ENCODE measurements at regions not wholly inside any gene's neighbourhood (a gene's known extent, or its start where the extent isn't known, plus 50 kb on each side); places are given as distances from the start of the nearest gene placed in this dataset.

DNA sequence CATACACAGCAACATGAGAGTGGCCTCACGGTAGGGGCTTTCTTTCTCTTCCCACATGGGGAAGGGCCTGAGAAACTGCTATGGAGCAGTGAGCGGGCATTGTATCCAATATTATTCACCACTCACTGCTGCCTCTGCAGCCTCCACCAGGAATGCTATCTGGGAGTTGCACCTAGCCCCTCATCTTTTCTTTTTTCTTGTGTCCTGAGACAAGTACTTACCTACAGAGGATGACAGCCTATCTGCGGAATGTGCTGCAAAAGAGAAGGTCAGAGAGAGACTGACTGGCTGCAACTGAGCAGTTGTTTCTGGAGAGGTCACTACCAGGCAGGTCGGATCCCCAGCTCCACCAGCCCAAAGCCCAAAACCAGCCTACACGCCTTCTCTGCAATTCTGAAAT, 52.1 kb upstream of the HTATIP2 start:
- FAIRE-seq: no peak
- TF ChIP-seq, protein P1, sequence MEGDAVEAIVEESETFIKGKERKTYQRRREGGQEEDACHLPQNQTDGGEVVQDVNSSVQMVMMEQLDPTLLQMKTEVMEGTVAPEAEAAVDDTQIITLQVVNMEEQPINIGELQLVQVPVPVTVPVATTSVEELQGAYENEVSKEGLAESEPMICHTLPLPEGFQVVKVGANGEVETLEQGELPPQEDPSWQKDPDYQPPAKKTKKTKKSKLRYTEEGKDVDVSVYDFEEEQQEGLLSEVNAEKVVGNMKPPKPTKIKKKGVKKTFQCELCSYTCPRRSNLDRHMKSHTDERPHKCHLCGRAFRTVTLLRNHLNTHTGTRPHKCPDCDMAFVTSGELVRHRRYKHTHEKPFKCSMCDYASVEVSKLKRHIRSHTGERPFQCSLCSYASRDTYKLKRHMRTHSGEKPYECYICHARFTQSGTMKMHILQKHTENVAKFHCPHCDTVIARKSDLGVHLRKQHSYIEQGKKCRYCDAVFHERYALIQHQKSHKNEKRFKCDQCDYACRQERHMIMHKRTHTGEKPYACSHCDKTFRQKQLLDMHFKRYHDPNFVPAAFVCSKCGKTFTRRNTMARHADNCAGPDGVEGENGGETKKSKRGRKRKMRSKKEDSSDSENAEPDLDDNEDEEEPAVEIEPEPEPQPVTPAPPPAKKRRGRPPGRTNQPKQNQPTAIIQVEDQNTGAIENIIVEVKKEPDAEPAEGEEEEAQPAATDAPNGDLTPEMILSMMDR (IDR thresholded peaks at IDR 0.05; ENCODE audit: insufficient read depth, missing control alignments): no peak

DNA sequence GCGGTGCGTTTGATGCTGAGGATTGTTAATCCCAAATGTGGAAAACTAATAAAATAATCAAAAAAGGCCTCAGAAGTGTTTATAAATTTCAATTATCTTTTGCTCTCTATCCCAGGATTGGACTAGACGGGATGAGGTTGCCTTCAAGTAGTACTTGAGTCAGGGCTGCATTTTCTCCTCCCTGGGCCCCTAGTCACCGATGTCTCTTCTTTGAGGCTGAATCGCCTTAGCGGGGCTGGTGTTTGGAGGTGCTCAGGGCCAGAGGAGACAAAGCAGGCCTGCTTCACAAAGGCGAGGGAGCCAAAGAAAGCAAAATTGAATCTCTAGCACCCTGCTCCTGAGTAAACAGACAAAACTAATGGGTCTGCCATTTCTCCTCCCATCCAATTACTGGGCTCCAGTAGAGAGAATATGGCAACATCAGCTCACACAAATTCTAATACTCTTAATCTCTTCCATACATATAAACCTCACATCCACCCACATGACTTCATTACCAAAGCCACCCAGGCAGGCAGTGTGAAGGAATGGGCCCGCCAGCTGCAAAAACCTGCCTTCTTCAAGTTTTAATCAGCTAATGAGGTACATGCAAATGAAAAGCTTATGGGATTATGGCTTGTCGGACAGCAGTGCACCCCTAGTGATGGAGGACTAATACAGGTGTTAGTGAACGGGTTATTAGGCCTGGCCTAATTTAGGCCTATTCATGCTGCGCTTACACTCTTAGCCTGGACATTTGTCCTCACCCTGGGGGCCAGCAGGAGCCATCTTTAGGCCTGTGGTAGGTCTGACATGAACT, 52.7 kb upstream of the HTATIP2 start:
- FAIRE-seq: peak; percentile 73
- DNase-seq (ENCODE audit: insufficient read length, low spot score): peak; percentile 28
- TF ChIP-seq, protein P1 (IDR thresholded peaks at IDR 0.05; ENCODE audit: insufficient read depth, missing control alignments): no peak

More for the DNA sequence above, 52.1 kb upstream of the HTATIP2 start:
- DNase-seq (ENCODE audit: insufficient read length, low spot score): no peak

DNA sequence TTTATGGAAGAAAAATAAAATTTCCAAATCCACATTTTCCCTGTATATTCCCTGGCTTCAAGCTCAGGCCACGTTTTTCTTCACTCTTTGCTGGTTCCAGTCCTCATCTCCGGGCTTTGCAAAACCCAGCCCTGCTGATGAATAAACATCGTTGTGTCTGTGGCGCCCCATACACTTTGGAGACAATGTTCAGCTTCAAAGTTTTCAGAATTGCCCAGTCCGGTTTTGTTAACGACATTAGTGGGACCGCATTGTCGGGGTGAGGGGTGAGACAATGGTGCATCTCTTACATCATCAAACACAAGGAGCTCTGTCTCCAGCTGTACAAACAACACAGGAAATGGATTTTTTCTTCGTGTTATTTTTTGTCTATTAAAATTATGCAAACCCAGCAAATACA, 53.4 kb upstream of the HTATIP2 start:
- DNase-seq (ENCODE audit: insufficient read length, low spot score): no peak

DNA sequence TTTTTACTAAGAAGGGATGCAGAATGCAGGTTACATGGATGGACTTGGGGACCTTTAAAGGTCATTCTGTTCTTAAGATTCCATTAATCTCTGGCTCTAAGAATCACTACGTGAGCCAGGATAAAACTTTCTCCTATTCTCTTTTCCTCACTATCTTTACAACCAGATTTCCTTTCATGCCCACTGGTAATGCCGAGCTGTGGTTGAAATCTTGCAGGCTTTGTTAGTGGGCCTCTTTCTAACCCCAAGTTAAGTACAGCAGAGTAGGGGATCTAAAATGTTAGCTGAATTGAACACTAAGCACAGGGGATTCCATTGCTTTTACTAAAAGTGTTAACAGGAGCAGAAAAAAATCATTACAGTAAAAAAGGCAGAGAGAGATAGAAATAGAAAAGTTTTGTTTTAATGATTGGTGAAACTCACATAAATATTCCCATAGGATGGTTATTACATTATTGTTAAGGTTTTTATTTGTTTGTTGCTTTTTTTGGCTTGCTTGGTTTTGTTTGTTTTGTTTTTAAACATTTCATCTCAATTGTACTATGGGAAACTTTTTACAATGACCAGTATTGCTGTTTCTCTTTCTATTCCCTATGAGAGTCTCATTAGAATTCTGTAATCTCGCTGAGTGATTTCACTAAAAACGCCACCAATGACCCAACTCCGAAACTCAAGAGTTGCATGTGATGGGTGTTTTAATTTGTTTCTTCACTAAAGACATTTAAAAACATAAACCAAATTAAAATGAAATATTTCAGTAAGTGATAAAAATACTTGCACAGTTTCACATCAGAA, 54.1 kb upstream of the HTATIP2 start:
- TF ChIP-seq, protein P1 (IDR thresholded peaks at IDR 0.05; ENCODE audit: insufficient read depth, missing control alignments): no peak
- DNase-seq (ENCODE audit: insufficient read length, low spot score) (no peak), FAIRE-seq (no peak)

More for the DNA sequence above, 53.4 kb upstream of the HTATIP2 start:
- TF ChIP-seq, protein P1 (IDR thresholded peaks at IDR 0.05; ENCODE audit: insufficient read depth, missing control alignments): no peak
- FAIRE-seq: no peak

DNA sequence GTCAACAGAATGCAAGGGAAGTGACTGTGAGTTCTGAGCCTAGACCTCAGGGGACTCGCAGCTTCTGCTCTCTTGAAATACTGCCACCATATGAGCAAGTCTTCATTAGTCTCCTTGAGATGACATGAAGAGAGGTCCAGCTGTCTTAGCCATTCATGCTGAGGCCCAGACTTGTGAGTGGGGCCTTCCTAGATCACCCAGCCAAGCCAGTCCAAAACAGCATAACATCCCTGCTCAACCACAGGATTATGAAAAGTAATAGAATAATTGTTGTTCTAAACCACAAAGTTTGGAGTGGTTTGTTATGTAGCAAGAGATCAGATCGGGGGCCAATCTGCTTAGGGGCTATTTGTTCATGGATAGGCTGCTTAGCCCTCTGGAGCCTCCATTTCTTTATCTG, 54.9 kb upstream of the HTATIP2 start:
- TF ChIP-seq, protein P1 (IDR thresholded peaks at IDR 0.05; ENCODE audit: insufficient read depth, missing control alignments): no peak
- FAIRE-seq (no peak), DNase-seq (ENCODE audit: insufficient read length, low spot score) (no peak)

DNA sequence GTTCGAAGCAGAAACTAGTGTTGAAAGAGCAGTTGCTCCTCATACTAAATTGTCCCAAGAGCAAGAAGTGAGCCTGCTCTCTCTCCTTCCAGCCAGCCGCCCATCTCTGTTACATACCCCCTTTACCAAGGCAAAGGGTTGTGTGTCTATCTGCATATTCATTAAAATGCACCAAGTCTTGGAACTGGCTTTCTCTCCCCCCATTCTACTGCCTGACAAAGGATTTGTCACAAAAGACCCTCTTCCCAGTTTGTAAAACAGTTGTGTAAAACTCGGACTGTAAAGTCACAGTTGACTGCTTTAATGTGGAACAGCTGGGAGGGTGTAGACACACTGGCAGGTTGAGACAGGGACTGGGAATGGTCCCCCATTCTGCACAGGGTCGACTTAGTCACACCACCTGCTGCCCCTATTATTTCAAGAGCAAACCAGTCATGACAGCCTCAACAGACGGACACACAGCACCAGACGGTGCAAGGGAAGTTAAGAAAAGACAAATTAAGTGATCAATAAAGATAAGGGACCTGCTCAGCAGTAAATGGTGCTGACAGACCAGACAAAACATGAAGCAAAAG, 60.0 kb upstream of the HTATIP2 start:
- FAIRE-seq (no peak), DNase-seq (ENCODE audit: insufficient read length, low spot score) (no peak)
- TF ChIP-seq, protein P1 (IDR thresholded peaks at IDR 0.05; ENCODE audit: insufficient read depth, missing control alignments): no peak

Data from D721Med (cell line).